Prostate gland (tissue), 2 donors: ENCODE measurements at regions not wholly inside any gene's neighbourhood (a gene's known extent, or its start where the extent isn't known, plus 50 kb on each side); places are given as distances from the start of the nearest gene placed in this dataset.

Experiments used
- CTCF ChIP-seq, 4 experiments: fragments of 200-600 bp in 2 of 4; fragments of 450-650 bp in 2 of 4; sonication (generic) in 2 of 4; IDR thresholded peaks; 1 replicate in 3 of 4; 2 replicates in 1 of 4; pipeline ENCODE4 v1.5.1; 2016 to 2019; ENCODE audit warnings: antibody characterized with exemption in 4 of 4, mild to moderate bottlenecking in 2 of 4, moderate library complexity in 2 of 4
- POLR2A ChIP-seq: fragments of 450-650 bp; IDR thresholded peaks from one replicate; pipeline ENCODE4 v1.6.1; 2016; ENCODE audit warnings: antibody characterized with exemption, mild to moderate bottlenecking

DNA sequence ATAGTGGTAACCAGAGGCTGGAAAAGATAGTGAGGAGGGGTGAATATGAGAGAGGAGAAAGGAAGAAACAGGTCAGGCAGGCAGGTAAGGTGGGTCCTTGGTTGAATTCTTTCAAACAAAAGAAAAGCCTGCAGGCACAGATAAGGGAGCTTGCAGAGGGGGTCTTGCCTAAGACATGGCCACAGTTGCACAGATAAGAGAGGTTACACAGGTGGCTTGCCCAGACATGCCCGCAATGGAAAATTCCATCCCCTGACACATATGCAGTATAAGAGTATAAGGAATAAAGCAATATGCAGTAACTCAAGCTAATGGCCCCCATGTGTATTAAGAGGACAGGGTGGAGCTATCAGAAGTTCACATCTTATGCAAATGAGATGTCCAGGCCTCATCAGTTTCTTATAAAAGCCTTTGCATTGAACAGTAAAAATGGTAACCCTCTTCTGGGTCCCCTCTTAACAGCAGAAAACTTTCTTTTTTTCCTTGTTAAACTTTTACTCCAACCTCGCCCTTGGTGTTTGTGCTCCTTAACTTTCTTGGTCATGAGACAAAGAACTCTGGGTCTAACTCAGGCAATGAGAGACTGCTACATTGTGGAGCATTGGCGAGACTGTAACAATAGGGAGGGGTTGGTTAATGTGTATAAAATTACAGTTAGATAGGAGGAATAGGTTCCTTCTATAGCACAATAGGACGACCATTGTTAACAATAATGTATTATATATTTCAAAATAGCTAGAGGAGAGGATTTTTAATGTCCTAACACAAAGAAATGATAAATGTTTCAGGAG is 764.6 kb downstream of the TSN start:
- TF ChIP-seq CTCF (IDR thresholded peaks at IDR 0.05) = no peak
- TF ChIP-seq POLR2A = no peak
